Peyer's patch (tissue), 4 donors: ENCODE measurements at regions not wholly inside any gene's neighbourhood (a gene's known extent, or its start where the extent isn't known, plus 50 kb on each side); places are given as distances from the start of the nearest gene placed in this dataset.
A peak's percentile ranks its signal among the peaks of the same experiment; 100 is the strongest.

Experiments
- DNase-seq, 3 donors: peaks; one replicate each; pipeline ENCODE4 v3.0.0-alpha.2; 2017 to 2019
- H3K27ac ChIP-seq, 4 donors: fragments of 200-600 bp; sonication (generic); one replicate each; pipeline ENCODE4 v1.5.1; 2016 to 2019
- H3K27me3 ChIP-seq, 2 donors: fragments of 200-600 bp; sonication (generic); one replicate each; pipeline ENCODE4 v1.5.1; 2019
- H3K36me3 ChIP-seq, 3 donors: fragments of 200-600 bp; sonication (generic); one replicate each; pipeline ENCODE4 v1.5.1; 2016 to 2019
- H3K4me1 ChIP-seq, 4 donors: fragments of 200-600 bp; sonication (generic); one replicate each; pipeline ENCODE4 v1.5.1; 2016 to 2019
- H3K4me3 ChIP-seq, 4 donors: fragments of 200-600 bp; sonication (generic); 1 replicate in 3 of 4; 2 replicates in 1 of 4; pipeline ENCODE4 v1.5.1; 2016 to 2019; ENCODE audit warnings: mild to moderate bottlenecking in 1 of 4
- H3K9me3 ChIP-seq, 4 donors: fragments of 200-600 bp; sonication (generic); one replicate each; pipeline ENCODE4 v1.5.1; 2016 to 2019; ENCODE audit warnings: mild to moderate bottlenecking in 1 of 4
- POLR2A ChIP-seq, 2 donors: fragments of 450-650 bp; IDR thresholded peaks; one replicate each; pipeline ENCODE4 v1.5.1; 2017; ENCODE audit warnings: antibody characterized with exemption in 2 of 2, mild to moderate bottlenecking in 2 of 2, moderate library complexity in 2 of 2
- TF ChIP-seq, protein P1 (sequence below), 6 experiments: fragments of 450-650 bp in 4 of 6; fragments of 200-600 bp in 2 of 6; sonication (generic) in 1 of 6; IDR thresholded peaks; one replicate each; pipeline ENCODE4 v1.5.1; 2017 to 2019; ENCODE audit warnings: antibody characterized with exemption in 6 of 6, mild to moderate bottlenecking in 3 of 6, moderate library complexity in 1 of 6

DNA sequence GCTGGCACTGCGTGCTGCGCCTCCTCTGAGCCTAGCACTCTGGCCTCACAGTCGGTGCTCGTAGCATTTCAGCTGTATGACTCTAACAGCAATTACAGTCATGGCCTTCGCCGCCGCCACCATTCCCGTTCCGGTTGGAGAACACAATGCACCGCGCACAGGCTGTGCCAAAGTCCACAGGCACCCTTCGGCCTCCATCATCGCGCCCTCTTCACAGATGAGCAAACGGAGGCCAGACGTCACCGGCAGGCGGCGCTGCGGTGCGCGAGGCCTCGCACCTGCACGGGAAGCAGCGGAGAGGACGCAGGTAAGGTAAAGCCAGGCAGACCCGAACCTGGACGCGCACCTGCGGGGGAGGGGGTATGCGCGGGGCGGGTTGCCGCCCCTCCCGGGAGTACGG lies 128.9 kb downstream of the BARX1 start:
- DNase-seq = peak in 2 of 3 donors; percentile 36 to 48
- Histone ChIP-seq H3K36me3 (no peaks in the 10 kb centered on the region), H3K9me3 (no peaks in the 10 kb centered on the region), H3K4me1 (peaks cover 0 to 3% (median 0%) of the 10 kb centered on the region in 4 donors), H3K27me3 (no peaks in the 10 kb centered on the region), H3K4me3 (no peak overlapping the region), H3K27ac (no peak overlapping the region)
- no peak for TF ChIP-seq POLR2A (IDR thresholded peaks at IDR 0.05)
- TF ChIP-seq, protein P1, sequence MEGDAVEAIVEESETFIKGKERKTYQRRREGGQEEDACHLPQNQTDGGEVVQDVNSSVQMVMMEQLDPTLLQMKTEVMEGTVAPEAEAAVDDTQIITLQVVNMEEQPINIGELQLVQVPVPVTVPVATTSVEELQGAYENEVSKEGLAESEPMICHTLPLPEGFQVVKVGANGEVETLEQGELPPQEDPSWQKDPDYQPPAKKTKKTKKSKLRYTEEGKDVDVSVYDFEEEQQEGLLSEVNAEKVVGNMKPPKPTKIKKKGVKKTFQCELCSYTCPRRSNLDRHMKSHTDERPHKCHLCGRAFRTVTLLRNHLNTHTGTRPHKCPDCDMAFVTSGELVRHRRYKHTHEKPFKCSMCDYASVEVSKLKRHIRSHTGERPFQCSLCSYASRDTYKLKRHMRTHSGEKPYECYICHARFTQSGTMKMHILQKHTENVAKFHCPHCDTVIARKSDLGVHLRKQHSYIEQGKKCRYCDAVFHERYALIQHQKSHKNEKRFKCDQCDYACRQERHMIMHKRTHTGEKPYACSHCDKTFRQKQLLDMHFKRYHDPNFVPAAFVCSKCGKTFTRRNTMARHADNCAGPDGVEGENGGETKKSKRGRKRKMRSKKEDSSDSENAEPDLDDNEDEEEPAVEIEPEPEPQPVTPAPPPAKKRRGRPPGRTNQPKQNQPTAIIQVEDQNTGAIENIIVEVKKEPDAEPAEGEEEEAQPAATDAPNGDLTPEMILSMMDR (IDR thresholded peaks at IDR 0.05) = peak in 3 of 6 experiments; percentile 16 to 24 (median 20)

- Histone ChIP-seq H3K36me3 (no peaks in the 10 kb centered on the region), H3K27ac (no peak overlapping the region), H3K4me3 (no peak overlapping the region), H3K9me3 (no peaks in the 10 kb centered on the region), H3K27me3 (no peaks in the 10 kb centered on the region), H3K4me1 (peaks cover 0 to 3% (median 0%) of the 10 kb centered on the region in 4 donors)
- no peak for DNase-seq
- no peak for TF ChIP-seq POLR2A (IDR thresholded peaks at IDR 0.05)
- TF ChIP-seq, protein P1 (IDR thresholded peaks at IDR 0.05) = no peak
Measured at GRCh38 chr9:93825348-93826115, 129.6 kb downstream of the BARX1 start.

DNA sequence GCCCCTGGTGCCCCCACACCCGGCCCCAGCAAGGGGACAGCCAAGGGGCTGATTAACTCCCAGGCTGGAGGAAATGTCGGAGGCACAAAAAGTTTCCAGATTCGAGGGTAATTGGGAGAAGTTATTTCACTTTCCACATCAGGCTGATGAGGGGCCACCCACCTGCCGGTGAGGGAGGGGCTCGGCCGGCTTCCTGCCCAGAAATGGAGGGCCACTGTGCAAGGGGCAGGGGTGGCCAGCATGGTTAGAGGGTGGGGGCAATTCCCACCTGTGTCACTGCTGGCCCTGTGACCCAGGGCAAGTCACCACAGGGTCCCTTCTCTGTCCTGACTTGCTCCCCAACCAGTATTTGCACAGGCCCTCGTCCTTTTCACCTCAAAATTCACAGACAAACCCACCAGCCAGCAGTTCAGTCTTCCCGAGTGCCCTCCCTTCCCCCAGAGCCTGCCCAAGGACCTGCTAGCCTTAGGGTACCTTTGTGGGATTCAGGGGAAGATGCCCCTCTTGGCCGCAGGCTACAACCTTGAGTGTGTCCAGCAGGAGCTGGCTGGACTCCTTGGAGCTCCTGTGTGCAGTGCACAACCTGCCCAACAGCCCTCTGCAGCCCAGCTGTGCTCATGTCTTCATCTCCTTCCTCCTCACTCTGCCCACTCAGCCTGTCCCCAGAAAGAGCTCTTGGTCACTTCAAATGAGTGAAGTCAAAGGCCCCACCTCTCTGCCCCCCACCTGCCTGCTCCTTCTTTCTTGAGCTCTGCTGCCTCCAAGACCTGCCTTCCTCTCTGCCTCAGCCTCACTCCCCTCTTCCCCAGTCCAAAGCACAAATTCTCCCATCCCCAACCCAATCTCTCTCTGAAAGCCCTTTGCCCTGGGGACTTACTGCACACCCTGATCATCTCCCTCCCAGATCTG lies 130.5 kb downstream of the BARX1 start:
- H3K27ac ChIP-seq = no peak overlapping the region
- no peaks in the 10 kb centered on the region for H3K36me3 ChIP-seq
- peaks cover 0 to 3% (median 0%) of the 10 kb centered on the region in 4 donors for H3K4me1 ChIP-seq
- peak in 1 of 3 donors; percentile 31 for DNase-seq
- no peaks in the 10 kb centered on the region for H3K27me3 ChIP-seq
- H3K9me3 ChIP-seq = no peaks in the 10 kb centered on the region
- no peak for TF ChIP-seq POLR2A (IDR thresholded peaks at IDR 0.05)
- TF ChIP-seq, protein P1 (IDR thresholded peaks at IDR 0.05) = no peak
- no peak overlapping the region for H3K4me3 ChIP-seq

- H3K4me3 ChIP-seq = no peak overlapping the region
- TF ChIP-seq POLR2A (IDR thresholded peaks at IDR 0.05) = no peak
- TF ChIP-seq, protein P1 (IDR thresholded peaks at IDR 0.05) = no peak
- H3K4me1 ChIP-seq = peaks cover 0 to 3% (median 0%) of the 10 kb centered on the region in 4 donors
- DNase-seq = peak in 2 of 3 donors; percentile 9 to 22
- H3K36me3 ChIP-seq = no peaks in the 10 kb centered on the region
- no peaks in the 10 kb centered on the region for H3K27me3 ChIP-seq
- no peak overlapping the region for H3K27ac ChIP-seq
- H3K9me3 ChIP-seq = no peaks in the 10 kb centered on the region
Measured at GRCh38 chr9:93823245-93824072, 131.7 kb downstream of the BARX1 start.

- Histone ChIP-seq H3K36me3 (no peaks in the 10 kb centered on the region), H3K9me3 (no peaks in the 10 kb centered on the region), H3K27ac (no peak overlapping the region), H3K4me3 (no peak overlapping the region), H3K27me3 (no peaks in the 10 kb centered on the region), H3K4me1 (peaks cover 0 to 3% (median 0%) of the 10 kb centered on the region in 4 donors)
- TF ChIP-seq, protein P1 (IDR thresholded peaks at IDR 0.05) = no peak
- no peak for TF ChIP-seq POLR2A (IDR thresholded peaks at IDR 0.05)
- DNase-seq = peak in 1 of 3 donors; percentile 7
Measured at GRCh38 chr9:93822229-93822628, 132.9 kb downstream of the BARX1 start.
